HUDEP-2 (cell line): ENCODE measurements at regions not wholly inside any gene's neighbourhood (a gene's known extent, or its start where the extent isn't known, plus 50 kb on each side); places are given as distances from the start of the nearest gene placed in this dataset.
A peak's percentile ranks its signal among the peaks of the same experiment; 100 is the strongest.

Experiments used
- DNase-seq, 76 experiments: peaks; one replicate each; lab custom pipeline; 2025; ENCODE audit not compliant: unreplicated experiment in 76 of 76; lab: John Stamatoyannopoulos, UW

DNA sequence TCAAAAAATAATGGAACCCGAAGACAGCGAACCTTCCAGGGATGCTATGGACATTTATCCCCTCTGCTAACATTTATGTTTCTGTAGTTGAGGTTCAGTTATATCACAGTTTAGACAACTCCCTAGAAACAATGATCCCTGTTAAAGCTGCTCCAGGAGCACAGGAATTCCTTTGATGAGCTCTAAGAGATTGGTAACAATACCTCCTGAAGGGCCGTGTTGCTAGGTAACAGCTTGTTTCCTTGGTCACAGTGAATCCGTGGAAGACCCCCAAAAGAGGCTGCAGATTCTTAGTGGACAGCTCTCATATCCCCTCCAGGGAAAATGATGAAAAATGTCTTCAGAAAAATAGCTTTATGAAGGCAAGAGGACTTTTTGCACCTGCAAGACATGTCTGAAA lies 160.2 kb downstream of the SERPINI1 start:
- no peak for DNase-seq

DNA sequence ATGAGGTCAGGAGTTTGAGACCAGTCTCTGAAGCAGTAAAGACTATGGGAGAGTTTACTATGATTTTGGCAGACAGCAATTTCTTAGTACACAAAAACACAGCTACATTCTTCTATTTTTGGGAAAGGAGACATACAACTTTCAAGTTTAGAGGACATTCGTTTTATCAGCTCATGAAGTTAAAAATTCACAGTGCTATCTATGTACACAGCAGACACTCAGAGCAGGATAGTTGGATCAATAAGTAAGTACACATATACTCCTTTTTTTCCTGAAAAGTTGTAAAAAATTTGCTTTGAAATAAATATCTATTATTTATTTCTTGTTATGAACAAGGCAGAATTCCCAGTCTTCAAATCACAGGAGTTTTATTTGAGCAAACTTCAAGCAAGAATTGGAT lies 159.7 kb downstream of the SERPINI1 start:
- DNase-seq = no peak

DNA sequence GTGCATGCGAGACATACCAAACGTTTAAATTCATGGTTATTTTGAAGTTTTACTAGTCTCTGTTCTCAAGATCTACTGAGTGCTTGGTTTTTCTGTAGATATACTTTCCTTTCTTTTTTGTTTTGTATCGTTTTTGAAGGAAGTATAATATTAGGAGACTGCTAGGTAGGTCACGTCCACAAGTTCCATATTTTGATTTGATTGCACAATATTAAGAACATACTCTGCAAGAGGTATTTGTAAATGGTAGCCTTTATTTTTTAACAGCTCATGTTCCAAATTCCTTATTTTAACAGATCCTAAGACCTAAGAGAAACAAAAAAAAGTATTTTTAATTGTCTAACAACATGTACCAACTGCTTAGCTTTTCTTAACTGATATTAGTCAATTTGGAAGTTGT lies 156.7 kb downstream of the SERPINI1 start:
- DNase-seq = no peak

DNA sequence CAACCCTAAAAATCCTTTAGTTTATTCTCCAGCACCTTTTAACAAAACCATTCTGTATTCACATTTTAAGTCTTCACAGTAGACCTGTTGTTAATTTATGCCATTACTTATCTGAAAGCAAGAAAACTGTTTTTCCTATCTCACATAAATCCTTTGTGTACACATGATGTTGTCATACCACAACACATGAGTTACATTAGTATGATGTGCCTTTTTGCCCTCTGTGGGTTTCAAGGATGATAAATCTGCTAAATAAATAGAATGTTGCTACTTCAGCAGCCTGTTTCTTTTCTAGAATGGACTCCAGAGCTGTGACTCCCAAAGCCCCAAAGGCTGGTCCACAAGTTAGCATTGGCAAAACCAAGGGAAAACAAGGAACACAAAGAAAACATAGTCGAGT lies 151.6 kb downstream of the SERPINI1 start:
- DNase-seq = no peak

DNA sequence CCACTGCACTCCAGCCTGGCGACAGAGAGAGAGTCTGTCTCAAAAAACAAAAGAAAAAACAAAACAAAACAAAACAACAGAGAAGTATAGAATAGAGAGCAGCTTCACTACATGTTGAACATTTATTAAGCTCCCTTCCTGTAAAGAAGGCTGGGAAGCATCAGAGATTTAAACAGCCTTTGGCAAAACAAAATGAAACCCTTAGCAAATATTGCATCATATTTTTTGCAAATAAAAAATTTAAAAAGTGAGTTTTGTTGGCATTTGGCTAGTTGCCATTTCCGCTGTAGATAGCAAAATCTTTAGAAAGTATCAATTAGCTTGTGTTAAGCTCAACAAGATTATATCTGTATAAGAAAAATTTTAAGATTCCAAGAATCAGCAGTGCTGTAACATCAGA lies 151.2 kb downstream of the SERPINI1 start:
- no peak for DNase-seq

DNA sequence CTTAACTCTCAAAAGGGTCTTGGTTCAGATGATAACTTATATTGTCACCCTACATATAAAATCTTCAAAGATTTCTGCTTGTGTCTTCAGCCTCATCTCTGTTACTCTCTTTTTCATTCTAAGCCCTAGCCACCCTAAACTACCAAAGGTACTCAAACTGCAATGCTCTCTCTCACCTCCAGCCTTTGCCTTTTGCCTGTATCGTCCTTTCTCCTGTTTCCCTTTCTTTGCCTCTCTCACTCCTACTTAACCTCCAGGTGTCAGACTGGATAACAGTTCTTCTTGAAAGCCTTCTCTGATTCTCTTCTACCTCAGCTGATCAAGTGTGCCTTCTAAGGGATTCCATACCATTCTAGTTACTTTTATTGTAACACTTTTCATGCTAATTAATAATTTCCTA lies 149.8 kb downstream of the SERPINI1 start:
- no peak for DNase-seq

DNA sequence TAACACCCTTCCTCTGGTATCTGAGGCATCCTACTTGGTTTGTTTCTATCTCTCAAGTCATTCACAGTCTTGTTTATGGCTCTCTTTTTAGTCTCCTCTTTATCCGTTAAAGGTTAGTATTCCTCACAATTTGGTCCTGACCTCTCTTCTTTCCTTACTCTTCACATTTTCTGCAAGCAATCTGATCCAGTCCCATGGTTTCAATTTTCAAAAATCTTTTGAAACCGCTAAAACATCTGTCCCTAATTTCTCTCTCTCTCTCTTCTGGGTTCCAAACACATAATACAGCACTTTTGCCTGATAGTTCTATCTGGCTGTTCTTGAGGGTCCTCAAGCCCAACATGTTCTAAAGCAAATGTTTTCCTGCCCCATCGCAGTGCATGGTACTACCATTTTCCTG lies 149.0 kb downstream of the SERPINI1 start:
- DNase-seq = no peak

DNA sequence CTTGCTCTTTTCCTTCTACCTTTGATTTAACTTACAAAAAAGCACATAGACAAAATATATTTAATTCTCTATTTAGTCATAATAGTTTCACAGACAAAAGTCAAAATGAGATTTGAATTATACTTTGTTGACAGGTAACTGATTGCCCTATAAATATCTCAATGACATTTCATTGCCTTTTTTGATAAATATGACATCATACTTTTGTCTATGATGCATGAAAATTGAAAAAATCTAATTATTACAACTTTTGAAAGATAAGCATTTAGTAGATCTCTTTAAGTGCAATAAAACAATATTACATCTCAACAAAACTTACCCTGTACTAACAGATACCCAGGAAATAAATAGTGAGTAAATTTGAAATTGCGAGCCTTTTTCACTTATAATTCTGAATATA lies 147.9 kb downstream of the SERPINI1 start:
- no peak for DNase-seq

DNA sequence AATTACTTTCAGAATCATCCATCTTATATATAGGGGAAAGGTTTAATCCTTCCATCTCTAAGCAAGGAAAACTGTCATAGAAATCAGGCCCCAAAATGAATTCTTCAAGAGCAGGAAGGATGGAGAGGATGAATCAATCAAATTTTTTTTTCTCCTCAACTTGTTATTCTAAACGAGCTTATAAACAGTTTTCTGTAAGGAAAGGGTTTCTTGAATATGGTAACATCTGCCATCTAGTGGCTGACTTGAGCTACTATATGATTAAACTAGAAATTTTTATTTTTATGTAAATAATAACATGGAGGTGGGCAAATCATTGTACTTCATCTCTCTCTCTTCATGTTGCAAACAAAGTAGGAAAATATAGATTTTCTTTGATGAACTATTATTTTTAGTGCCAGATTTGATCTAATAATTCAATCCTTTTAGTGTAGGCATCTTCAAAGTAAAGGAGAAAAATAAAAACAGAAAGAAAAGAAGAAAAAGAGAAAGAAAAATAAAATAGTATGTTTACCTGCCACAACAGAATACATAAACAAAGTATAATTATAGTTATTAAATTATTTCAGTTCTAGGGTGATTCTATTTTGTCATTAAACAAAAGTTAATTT lies 146.6 kb downstream of the SERPINI1 start:
- DNase-seq = peak in 12 of 76 experiments; percentile 1 to 30 (median 11)

DNA sequence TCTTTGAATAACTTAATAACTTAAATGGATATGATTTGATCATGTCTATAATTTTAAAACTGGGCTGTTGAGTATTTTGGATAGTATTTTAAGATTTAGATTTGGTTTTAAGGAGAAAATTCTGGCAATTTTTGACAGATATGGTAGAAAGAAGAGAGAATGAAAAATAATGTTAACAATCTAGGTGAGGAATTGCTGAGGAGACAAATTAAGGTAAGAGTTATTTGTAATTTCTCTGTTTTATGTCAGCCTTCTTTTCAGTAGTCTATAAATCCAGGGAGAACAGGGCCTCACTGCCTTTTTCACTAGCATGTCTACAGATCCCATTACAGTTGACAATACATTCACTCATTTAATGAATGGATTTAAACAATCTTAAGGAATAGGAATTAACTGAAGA lies 144.7 kb downstream of the SERPINI1 start:
- DNase-seq = no peak

DNA sequence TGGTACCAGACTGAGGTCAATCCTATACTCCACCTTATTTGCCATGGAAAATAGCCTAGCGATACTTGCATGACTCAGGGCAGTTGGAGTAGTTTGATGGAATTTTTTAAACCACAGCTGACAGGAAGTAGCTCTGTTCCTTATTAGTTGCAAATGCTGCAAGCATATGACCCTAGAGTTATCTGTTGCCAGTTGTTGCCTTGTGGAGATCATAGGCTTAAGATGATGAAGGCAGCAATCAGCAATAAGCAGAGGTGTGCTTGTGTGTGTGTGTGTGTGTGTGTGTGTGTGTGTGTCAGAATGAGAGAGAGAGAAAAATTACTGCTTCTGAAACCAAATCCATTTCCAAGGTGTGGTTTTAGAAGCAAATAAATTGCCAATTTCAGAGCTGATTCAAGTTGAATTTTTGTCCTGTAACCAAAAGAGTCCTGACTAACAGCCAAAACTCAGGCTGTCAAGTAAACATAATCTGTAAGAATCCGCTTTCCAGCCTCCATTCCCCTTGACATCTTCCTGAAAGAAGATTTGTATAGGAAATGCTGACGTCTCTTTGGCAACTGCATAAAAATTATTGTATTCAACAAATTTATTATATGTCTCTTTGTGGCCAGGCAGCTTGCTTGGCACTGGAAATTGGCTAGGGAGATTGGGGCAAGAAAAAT lies 141.2 kb downstream of the SERPINI1 start:
- DNase-seq = no peak
